ENCODE measurements at regions not wholly inside any gene's neighbourhood (a gene's known extent, or its start where the extent isn't known, plus 50 kb on each side); places are given as distances from the start of the nearest gene placed in this dataset.

DNA sequence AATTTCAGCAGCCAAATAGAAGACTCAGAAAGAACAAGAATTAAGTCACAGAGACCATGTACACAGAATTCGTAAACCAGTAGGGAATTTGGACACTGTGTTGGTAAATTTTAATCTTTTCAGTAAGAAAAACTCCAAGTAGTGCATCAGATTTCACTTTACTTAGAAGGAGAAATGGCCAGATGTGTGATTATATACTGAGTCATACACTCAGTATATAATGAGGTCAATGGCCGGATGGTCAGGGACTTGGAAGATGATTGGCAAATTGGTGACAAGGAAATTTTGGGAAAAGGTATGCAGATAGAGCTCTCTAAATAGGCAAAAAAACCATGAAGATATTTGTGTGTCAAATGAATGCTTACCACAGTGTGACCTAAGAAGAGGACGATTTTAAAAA lies 399.8 kb upstream of the LRRC7 start:
- no peak for DNase-seq

DNA sequence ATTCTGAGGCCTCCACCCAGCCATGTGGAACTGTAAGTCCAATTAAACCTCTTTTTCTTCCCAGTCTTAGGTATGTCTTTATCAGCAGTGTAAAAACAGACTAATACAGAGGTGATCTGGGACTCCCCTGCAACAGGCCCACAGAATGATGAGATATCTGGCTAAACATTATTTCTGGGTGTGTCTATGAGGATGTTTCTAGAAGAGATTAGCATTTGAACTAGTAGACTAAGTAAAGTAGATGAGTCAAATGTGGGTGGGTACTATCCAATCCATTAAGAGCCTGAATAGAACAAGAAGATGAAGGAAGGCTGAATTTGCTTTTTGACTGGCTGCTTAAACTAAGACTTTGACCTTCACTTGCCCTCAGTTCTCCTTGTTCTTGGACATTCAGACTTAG lies 396.5 kb upstream of the LRRC7 start:
- DNase-seq: no peak

DNA sequence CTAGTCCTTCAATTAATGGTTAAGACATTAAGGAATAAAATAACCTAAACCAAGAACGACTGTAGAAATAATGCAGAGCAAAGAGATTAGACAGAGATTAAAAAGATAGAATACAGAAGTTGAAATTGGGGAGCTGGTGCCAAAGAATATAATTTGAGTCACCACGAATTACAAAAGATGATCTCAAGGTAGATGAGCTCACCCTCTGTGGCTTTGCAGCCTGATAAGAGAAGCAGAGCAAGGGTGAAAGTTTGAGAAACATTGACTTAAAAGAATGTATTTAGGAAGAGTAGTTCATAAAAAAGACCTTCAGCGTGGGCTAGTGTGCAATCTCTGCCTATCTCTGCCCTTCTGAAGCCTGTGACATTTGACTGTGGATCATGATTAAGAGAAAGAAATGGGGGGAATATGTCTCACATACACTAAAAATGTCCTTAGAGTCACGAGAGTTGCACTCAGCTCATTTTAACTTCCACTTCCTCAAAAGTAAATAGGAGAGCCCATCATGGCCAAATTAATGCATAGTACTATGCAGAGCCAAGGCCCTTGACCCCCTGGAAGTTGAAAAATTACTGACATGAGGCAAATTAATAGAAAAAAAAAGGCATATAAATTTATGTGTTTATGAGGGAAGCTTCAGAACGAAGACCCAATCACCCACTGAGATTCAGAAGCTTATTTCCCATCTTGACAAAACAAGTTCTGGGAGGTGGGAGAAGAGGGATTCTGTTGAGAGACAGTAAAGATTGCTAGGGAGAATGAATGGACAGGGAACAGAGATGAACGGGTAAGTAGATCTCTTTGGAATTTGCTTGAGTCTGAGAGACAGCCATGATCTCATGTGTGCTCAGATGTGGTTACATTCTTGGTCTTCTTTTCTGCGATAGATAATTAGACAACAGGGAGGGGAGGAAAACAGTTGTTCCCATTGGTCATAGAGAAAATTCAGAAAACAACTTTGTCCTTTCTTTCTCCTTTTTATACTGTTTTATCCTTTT lies 395.4 kb upstream of the LRRC7 start:
- no peak for DNase-seq

DNA sequence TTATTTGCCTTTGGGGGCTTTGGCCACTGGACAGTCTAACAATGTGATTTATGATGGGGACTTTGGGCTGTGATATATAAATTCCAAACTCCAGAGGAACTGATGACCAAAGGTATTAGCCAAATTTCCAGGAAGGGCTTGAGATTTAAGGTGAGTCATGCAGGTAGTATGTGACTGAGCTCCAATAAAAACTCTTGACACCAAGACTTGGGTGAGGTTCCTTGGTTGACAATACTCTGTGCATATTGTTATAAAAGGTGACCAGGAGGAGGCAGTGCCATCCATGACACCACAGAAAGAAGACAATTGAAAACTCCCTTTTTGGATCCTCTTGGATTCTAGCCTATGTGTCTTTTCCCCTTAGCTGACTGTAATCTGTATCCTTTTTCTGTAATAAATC lies 392.7 kb upstream of the LRRC7 start:
- no peak for DNase-seq

DNA sequence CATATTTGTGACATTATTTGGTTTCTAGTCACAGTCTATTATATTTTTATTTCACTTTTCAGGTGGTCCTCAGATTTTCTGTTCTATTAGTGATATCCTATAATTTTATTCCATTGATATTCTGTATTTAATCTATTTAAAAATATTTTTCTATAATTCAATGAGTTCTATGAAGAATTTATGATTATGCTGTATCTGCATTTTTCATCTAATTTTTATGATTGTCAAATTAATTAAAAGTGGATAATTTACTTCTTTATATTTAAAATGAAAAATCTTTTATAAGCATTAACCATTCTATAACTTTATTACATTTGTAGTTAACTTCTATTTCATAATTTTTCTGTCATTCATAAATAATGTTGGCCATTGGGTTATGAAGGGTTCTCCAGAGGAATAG lies 387.4 kb upstream of the LRRC7 start:
- no peak for DNase-seq

DNA sequence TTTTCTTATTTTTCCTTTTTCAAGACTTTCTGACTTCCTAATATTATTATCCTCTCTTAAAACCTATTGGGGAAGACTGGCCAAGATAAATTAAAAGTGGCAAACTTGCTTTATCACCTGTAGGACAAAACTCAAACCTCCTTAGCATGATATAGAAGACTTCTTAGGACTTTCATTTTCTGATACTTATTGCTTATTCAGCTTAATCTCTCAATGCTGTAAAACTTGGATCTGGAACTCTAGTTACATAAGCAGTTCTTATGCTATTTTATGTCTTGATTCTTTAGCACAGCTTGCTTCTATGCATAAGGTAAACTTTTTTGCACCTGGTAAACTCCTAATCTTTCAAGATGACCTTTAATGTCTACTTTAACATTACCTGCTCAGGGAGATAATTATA lies 382.3 kb upstream of the LRRC7 start:
- DNase-seq: no peak

DNA sequence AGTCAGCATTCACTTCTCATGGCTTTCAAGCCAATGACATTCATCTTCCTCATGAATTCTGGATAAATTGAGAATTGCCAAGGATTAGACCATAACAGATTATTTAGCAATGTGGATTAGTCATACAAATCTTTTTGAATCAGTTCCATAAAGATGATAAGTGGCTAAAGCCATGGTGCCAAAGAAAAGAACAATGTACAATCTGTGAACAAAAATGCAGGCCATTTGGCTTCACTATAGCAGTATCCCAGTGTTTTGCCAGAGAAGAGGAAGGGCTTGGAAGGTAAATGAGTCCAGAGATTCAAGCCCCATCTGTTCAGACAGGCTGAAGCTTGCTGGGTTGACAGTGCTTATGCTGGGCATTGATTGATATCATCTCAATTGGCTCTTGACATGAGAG lies 376.4 kb upstream of the LRRC7 start:
- DNase-seq: no peak

DNA sequence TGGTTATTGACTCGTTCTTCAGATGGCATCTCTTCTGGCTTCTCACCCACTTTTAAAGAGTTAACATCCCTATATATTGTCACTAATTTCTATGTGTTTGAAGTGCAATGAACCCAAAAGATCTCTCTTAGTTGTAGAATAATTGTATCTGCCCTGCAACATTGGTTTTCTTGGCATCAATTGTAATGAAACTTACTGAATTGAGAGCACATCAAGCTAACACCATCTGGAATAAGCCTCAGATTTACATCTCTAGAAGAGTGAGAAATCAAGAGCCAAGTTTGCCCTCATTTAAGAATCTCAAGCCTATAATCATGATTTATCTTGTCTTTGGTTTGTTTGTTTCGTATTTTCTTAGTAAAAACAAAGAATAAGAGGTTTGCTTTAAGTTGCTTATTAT lies 372.6 kb upstream of the LRRC7 start:
- no peak for DNase-seq

DNA sequence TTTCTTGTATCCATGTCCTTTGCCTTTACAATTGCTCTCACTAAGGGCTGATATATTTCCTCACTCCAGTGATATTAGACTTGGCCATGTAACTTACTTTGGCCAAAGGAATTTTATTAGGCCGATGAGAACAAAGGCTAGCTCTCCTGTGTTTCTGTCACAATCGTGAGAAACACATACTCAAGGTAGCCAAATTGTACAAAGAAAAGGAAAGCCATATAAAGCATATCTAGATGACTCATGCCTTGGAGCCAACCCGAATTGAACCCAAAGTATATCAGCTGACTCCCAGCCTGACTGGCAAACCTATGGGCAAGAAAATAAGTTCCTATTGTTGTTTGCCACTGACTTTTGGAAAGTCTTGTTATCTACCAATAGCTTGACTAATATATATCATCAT lies 371.7 kb upstream of the LRRC7 start:
- DNase-seq: no peak

DNA sequence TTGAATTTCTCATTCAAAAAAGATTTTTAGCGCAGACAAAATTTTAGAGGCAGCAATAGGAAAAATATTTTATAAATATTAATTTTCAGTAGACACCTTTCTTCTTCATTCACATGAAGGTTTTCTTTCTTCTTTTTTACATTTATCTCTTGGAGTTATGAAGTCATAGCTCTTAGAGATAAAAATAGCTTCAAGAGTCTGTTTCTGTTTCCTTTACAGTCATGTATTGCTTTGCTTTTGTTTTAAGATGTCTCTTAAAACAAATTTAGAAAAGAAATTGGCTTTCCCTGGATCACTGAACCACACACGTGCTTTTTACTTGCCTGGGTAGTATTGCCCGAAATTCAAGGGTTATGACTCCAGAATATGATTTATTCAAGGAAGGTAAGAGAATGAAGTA lies 369.9 kb upstream of the LRRC7 start:
- no peak for DNase-seq

DNA sequence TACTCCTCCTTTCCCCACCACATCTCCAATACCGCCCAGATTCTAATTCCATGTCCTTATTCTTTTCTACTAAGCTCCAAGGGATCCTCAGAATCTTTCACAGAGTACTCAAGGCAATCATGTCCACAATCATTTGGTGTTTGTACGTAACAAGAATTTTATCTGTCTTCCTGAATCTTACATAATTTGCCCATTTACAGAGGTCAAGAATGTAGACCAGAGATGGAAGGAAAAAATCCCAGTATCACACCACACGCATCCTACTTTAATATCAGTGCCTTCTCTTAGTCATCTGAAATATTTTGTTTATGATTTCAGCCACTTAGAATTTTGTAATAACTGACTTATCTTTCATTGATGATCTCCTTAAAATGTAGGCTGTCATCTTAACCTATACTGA lies 366.0 kb upstream of the LRRC7 start:
- no peak for DNase-seq

DNA sequence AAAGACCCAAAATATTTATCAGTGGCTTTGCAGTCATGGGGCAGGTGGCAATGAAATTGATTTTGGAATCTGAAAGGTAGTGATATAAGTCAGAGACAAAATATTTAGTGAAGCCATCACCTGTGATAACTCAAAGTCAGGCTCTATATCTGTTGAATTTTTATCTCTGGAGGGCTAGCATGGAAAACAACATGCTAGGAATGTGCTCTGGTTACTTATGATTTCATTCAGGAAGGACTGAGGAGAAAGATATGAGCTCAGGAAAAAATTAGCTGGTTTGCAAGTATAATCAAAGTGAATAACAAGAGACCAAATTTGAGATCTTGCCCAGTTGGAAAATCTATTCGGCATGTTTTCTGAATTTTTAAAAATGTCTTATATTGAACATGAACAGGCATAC lies 364.6 kb upstream of the LRRC7 start:
- no peak for DNase-seq

DNA sequence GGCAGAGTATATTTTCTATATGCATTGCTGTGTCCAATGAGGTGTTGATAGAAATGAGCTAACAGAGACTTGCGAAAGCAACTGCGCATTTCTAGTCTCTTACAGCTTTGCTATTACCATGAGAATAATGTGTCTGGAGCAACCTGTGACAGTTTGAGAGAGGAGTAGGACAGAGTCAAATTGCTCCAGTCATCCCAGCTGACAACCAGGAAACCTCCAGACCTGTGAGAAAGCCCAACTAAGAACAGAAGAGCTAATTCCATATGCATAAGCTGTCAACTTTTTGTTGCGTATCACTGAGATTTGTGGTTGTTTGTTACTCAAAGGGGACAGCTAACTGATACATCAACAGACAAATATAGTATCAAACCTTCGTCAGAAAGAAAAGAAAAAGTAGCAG lies 354.1 kb upstream of the LRRC7 start:
- DNase-seq: no peak

DNA sequence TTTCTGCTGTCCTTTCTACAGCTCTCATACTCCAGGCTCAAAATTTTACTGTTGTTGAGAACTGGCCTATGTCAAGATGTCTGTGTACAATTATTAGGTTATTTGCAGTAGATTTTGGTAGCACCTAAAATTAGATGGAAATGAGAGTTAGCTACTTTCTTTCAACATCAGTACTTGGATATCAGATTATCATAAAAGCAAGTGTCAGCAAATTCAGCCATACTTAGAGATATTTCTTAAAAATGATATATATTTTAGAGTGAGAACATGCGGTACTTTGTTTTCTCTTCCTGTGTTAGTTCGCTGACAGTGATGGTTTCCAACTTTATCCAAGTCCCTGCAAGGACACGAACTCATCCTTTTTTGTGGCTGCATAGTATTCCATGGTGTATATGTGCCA lies 351.8 kb upstream of the LRRC7 start:
- no peak for DNase-seq

DNA sequence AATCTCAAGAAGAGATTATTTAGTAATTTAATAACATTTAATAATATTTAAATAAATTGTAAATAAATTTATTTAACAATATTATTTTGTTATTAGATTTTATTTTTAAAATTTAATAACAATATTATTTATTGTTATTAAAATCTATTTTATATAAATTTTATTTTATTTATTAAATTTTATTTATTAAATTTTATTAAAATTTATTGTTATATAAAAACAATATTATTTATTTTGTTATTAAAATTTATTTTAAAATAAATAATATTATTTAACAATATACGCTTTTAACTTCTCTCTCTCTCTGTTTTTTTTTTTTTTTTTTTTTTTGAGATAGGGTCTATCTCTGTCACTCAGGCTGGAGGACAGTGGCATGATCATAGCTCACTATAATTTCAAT lies 347.1 kb upstream of the LRRC7 start:
- DNase-seq: no peak

DNA sequence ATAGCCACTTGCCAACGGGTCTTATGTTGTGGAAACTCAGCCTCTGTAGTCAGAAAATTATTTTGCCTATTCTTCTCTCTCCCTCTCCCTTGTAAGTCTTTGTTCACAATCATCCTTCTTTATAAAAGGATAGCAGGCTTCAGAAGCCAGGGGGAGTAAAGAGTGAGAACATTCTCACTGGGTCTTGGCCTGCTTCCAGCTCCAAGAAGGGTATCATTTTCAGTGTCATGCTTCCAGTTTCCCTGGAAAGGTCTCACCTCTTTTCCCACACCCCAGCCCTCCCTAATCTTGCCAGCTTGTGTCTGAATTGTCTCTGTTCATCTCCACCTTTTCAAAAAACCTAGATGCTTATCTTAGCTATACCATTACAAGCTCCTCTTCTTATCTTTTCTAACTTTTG lies 346.2 kb upstream of the LRRC7 start:
- DNase-seq: peak; percentile 82

DNA sequence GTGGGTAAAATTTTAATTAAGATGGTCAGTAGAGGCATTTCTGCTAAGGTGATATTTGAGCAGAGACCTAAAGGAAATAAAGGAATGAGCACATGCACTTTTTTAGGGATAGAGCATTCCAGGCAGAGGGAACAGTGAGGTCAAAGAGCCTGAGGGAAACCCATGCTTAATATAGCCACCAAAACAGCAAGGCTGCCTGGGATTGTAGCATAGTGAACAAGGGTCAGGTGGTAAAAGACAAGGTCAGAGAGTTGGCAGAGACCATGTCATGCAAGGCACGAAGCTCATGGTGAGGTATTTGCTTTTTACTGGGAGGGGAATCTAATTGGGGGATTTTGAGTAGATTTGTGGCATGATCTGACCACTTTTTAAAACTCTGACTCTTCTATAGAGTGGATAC lies 344.6 kb upstream of the LRRC7 start:
- DNase-seq: no peak

DNA sequence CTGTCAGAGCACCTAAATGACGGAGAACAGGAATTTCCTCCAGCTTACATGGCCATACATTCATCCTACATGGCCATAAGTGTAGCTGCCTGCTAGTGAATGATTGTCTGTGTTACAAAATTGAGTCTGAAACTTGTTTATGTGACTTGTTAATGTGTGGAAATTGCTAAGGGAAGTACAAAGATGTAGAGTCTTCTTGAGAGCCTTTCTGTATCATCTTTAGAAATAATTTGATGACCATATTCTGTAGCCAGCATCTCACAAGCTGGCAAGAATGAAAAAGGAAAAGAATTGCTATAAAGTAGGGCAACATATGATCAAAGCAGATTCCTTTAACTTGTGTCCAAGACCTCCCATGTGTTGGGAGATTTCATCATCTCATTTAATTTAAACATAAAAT lies 339.2 kb upstream of the LRRC7 start:
- no peak for DNase-seq

DNA sequence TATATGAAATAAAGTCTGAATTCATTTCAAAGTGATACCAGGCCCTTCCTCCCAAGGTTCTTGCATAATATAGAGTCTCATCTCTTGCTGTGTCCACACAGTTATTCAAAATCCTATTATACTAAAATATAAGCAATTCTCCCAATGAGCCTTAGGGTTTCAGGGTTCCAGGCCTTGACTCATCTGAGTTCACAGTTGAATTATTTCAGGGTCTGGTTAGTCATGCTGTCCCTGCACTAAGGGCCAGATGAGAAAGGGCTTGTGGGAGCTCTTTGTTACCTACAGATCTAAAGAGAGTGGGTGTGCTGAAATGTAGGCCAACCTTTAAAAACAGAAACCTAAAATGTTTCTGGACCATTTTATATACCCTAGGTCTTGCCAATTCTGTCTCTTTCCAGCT lies 337.5 kb upstream of the LRRC7 start:
- DNase-seq: no peak

DNA sequence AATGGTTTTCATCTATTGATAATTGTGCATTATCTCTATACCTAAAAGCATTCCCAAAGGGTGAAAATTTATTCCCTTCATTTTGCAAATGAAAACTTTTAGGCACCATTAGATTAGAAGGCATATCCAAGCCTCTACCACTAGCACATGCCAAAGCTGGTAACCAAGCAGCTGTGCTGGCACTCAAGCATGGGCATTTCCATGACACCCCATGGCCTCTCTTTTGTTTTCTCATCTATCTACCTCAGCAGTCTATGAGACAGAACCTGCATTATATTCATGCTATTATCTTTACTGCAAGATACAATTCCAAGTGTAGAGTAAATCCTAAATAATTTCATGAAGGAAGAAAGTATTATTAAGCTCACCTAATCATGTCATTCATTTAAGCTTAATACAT lies 334.3 kb upstream of the LRRC7 start:
- DNase-seq: no peak

DNA sequence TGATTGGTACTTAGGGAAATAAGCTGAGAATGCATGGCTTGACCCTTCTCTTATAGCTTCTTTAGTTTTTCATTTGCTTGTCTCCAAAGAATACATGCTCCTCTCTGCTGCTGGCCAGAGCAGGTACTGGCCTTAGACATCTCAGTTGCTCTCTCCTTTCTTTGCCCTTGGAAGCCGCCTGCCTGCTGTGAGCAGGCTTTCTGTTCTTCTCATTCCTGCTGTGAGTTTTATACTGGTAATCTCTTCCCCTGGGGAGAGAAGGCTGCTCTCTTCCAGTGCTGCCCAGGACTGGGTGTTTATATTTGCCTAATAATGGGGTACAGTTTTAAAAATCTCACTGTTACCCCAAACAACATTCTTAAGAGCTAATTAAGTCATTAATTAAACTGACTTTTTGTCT lies 323.5 kb upstream of the LRRC7 start:
- no peak for DNase-seq

DNA sequence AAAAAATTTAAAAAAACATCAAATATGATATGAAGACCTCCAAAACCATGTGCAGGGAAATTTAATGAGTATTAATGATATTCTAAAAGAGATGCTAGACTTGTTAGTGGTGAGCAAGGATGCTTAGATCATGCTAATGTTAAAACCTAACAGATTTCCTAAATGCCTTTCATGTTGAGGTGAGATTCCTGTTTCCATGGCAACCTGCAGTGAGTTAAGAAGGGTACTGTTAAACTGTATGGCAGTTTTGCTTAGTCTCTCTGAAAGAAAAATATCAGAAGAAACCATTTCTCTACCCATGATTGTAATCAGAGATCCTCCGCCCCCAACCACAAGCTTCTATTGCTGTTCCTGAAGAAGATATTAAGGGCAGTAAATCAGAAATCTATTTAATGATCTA lies 321.6 kb upstream of the LRRC7 start:
- DNase-seq: peak; percentile 29

DNA sequence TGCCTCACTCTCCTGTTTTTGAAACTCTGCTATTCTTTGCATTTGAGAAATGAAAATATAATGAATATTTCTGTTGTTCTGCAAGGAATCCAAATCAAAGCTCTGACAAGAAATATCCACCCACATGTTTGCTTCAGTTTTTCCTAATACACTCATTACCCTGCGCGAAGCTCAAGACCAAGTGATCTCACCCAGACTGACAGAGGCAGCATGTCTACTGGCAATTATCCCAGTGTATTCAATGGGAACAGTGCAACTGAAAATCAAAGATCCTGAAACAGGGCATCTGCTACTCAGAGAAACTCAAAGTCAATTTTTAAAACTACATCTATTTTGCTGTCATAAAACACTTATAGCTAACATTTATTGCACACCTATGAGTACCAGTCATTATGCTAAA lies 321.0 kb upstream of the LRRC7 start:
- peak; percentile 26 for DNase-seq

DNA sequence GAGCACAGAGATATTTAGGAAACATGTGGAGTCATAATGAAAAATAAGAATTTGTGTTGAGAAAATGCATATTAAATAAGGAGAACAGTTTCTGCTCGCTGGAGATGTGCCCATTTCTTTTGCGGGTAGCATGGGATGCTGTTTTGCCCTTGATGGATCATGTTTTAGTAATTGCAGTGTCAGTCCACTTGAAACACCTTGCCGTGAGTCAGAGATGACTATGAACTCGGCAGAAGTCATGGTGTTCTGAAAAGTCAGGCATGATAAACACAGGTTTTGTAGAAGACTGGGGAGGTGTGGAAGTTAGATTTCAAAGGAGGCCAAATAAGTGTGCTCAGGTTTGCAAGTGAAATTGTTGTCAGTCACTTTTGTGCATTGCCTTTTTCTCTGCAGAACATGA lies 315.0 kb upstream of the LRRC7 start:
- DNase-seq: peak; percentile 27

DNA sequence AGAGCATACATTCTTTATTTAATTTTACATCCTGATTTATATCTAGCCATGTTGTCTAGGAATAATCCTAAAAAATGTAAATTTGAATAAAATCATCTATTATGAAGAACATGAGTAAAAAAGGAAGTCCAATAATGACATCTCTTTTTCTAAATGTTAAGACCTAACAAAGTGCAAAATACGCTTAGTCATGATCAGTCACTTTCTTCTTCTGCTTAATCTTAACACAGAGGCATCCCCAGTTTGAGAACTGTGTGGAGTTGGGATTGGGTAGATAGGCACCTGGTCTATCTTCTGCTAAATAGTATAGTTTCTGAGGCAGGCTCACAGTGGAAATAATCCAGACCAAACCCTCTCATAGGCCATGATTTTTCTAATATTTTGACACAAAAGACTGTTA lies 311.7 kb upstream of the LRRC7 start:
- no peak for DNase-seq

All from NCI-H2227 treated with DMSO at 0.1 percent for 48 hours (cell line).